Upper lobe of left lung (tissue), 6 donors: ENCODE measurements at regions not wholly inside any gene's neighbourhood (a gene's known extent, or its start where the extent isn't known, plus 50 kb on each side); places are given as distances from the start of the nearest gene placed in this dataset.

ENCODE experiments used
- ATAC-seq, 2 donors: fragments of 200-7000 bp; cut with Tn5 transposase; one replicate each; pipeline ENCODE4 v1.9.1; 2022; ENCODE audit warnings: mild to moderate bottlenecking in 2 of 2, moderate library complexity in 2 of 2; ENCODE audit not compliant: low FRiP score in 2 of 2
- DNase-seq, 2 donors: peaks; one replicate each; pipeline ENCODE4 v3.0.0-alpha.2; 2019 to 2020
- H3K27ac ChIP-seq, 4 donors: fragments of 200-600 bp; sonication (generic); one replicate each; pipeline ENCODE4 v1.5.1; 2016 to 2019
- H3K27me3 ChIP-seq, 4 donors: fragments of 200-600 bp; sonication (generic); one replicate each; pipeline ENCODE4 v1.5.1; 2017 to 2019
- H3K36me3 ChIP-seq, 4 donors: fragments of 200-600 bp; sonication (generic); one replicate each; pipeline ENCODE4 v1.5.1; 2016 to 2019
- H3K4me1 ChIP-seq, 4 donors: fragments of 200-600 bp; sonication (generic); one replicate each; pipeline ENCODE4 v1.5.1; 2018 to 2019
- H3K4me3 ChIP-seq, 4 donors: fragments of 200-600 bp; sonication (generic); one replicate each; pipeline ENCODE4 v1.5.1; 2017 to 2019; ENCODE audit warnings: mild to moderate bottlenecking in 2 of 4, moderate library complexity in 1 of 4
- H3K9me3 ChIP-seq, 4 donors: fragments of 200-600 bp; sonication (generic); one replicate each; pipeline ENCODE4 v1.5.1; 2018 to 2019
- CTCF ChIP-seq, 6 experiments: fragments of 450-650 bp in 4 of 6; fragments of 200-600 bp in 2 of 6; sonication (generic) in 2 of 6; IDR thresholded peaks; one replicate each; pipeline ENCODE4 v1.5.1; 2016 to 2019; ENCODE audit warnings: antibody characterized with exemption in 6 of 6
- EP300 ChIP-seq, 4 donors: sonication (generic); formaldehyde crosslinking; IDR thresholded peaks; one replicate each; pipeline ENCODE4 v1.5.1; 2017; ENCODE audit warnings: antibody characterized with exemption in 4 of 4, control low read depth in 2 of 4
- POLR2A ChIP-seq, 4 donors: fragments of 450-650 bp; IDR thresholded peaks; one replicate each; pipeline ENCODE4 v1.5.1; 2016 to 2017; ENCODE audit warnings: antibody characterized with exemption in 4 of 4, mild to moderate bottlenecking in 2 of 4
- POLR2AphosphoS5 ChIP-seq, 2 donors: sonication (generic); formaldehyde crosslinking; IDR thresholded peaks; one replicate each; pipeline ENCODE4 v1.5.1; 2017; ENCODE audit warnings: antibody characterized with exemption in 2 of 2
- WGBS, 2 donors: methylation state at CpG; one replicate each; pipeline ENCODE4 v1.1.5; 2017 to 2018; 5-methylcytosine and 5-hydroxymethylcytosine counted together
- donor health status: DM: no; HTN: no; CAD: no; lungs with moderate emphysema.
- donor health status: DM: no; HTN: yes; CAD: no; lungs with severe emphysema.

GRCh38 chr12:45598336-45598735, 131.2 kb upstream of the ARID2 start:
- 54 to 76% methylated on average over 2 of the region's 2 CpGs for WGBS, 2 donors
- no peaks in the 10 kb centered on the region for H3K9me3 ChIP-seq

GRCh38 chr12:45598761-45599160, 130.7 kb upstream of the ARID2 start:
- Histone ChIP-seq H3K4me1 (no peaks in the 10 kb centered on the region), H3K9me3 (no peaks in the 10 kb centered on the region), H3K36me3 (no peaks in the 10 kb centered on the region), H3K27ac (no peak overlapping the region), H3K27me3 (no peaks in the 10 kb centered on the region), H3K4me3 (no peak overlapping the region)
- DNase-seq (no peak), ATAC-seq (no peak)
- WGBS, 2 donors, result 86 to 87% methylated on average over 1 of the region's 1 CpG
- no peak for TF ChIP-seq POLR2AphosphoS5 (IDR thresholded peaks at IDR 0.05)
- no peak for TF ChIP-seq CTCF (IDR thresholded peaks at IDR 0.05)
- no peak for TF ChIP-seq EP300 (IDR thresholded peaks at IDR 0.05)
- no peak for TF ChIP-seq POLR2A (IDR thresholded peaks at IDR 0.05)

More at GRCh38 chr12:45598336-45598735, 131.2 kb upstream of the ARID2 start:
- H3K27me3 ChIP-seq, result no peaks in the 10 kb centered on the region
- no peaks in the 10 kb centered on the region for H3K36me3 ChIP-seq
- no peak for ATAC-seq
- H3K4me3 ChIP-seq, result no peak overlapping the region
- TF ChIP-seq POLR2A (IDR thresholded peaks at IDR 0.05) (no peak), EP300 (IDR thresholded peaks at IDR 0.05) (no peak), CTCF (IDR thresholded peaks at IDR 0.05) (no peak), POLR2AphosphoS5 (IDR thresholded peaks at IDR 0.05) (no peak)
- no peaks in the 10 kb centered on the region for H3K4me1 ChIP-seq
- DNase-seq, result no peak
- no peak overlapping the region for H3K27ac ChIP-seq

- H3K27me3 ChIP-seq, result no peaks in the 10 kb centered on the region
- 64 to 83% methylated on average over 2 of the region's 2 CpGs for WGBS, 2 donors
- H3K4me3 ChIP-seq, result no peak overlapping the region
- no peaks in the 10 kb centered on the region for H3K4me1 ChIP-seq
- no peak for ATAC-seq
- no peaks in the 10 kb centered on the region for H3K9me3 ChIP-seq
- no peak for TF ChIP-seq POLR2AphosphoS5 (IDR thresholded peaks at IDR 0.05)
- TF ChIP-seq EP300 (IDR thresholded peaks at IDR 0.05), result no peak
- TF ChIP-seq POLR2A (IDR thresholded peaks at IDR 0.05), result no peak
- no peak for TF ChIP-seq CTCF (IDR thresholded peaks at IDR 0.05)
- no peak for DNase-seq
- no peaks in the 10 kb centered on the region for H3K36me3 ChIP-seq
- no peak overlapping the region for H3K27ac ChIP-seq
Observed at GRCh38 chr12:45599196-45599595, 130.3 kb upstream of the ARID2 start.

- Histone ChIP-seq H3K27me3 (no peaks in the 10 kb centered on the region), H3K36me3 (no peaks in the 10 kb centered on the region), H3K9me3 (peaks cover 0 to 13% (median 3%) of the 10 kb centered on the region in 4 donors), H3K4me3 (no peak overlapping the region), H3K4me1 (no peaks in the 10 kb centered on the region), H3K27ac (no peak overlapping the region)
- TF ChIP-seq CTCF (IDR thresholded peaks at IDR 0.05) (no peak), POLR2AphosphoS5 (IDR thresholded peaks at IDR 0.05) (no peak), POLR2A (IDR thresholded peaks at IDR 0.05) (no peak), EP300 (IDR thresholded peaks at IDR 0.05) (no peak)
- 64 to 74% methylated on average over 2 of the region's 2 CpGs for WGBS, 2 donors
- ATAC-seq (no peak), DNase-seq (no peak)
Observed at GRCh38 chr12:45601390-45601789, 128.1 kb upstream of the ARID2 start.

- peaks cover 0 to 13% (median 3%) of the 10 kb centered on the region in 4 donors for H3K9me3 ChIP-seq
- 42 to 49% methylated on average over 4 of the region's 4 CpGs for WGBS, 2 donors
- H3K4me3 ChIP-seq, result no peak overlapping the region
- H3K4me1 ChIP-seq, result no peaks in the 10 kb centered on the region
- H3K27ac ChIP-seq, result no peak overlapping the region
- no peak for TF ChIP-seq CTCF (IDR thresholded peaks at IDR 0.05)
- no peak for TF ChIP-seq EP300 (IDR thresholded peaks at IDR 0.05)
- TF ChIP-seq POLR2AphosphoS5 (IDR thresholded peaks at IDR 0.05), result no peak
- TF ChIP-seq POLR2A (IDR thresholded peaks at IDR 0.05), result no peak
- ATAC-seq (no peak), DNase-seq (no peak)
- no peaks in the 10 kb centered on the region for H3K36me3 ChIP-seq
- H3K27me3 ChIP-seq, result no peaks in the 10 kb centered on the region
Observed at GRCh38 chr12:45601888-45602287, 127.6 kb upstream of the ARID2 start.
